ENCODE measurements at regions not wholly inside any gene's neighbourhood (a gene's known extent, or its start where the extent isn't known, plus 50 kb on each side); places are given as distances from the start of the nearest gene placed in this dataset.

- Histone ChIP-seq H3K4me1 (ENCODE audit: low read depth, poor library complexity, severe bottlenecking) (no peaks in the 10 kb centered on the region), H4K20me1 (ENCODE audit: insufficient read depth) (no peaks in the 10 kb centered on the region), H3K27ac (no peak overlapping the region), H3K4me2 (no peak overlapping the region), H3K9ac (no peak overlapping the region), H3K36me3 (ENCODE audit: insufficient read depth) (no peaks in the 10 kb centered on the region), H3K79me2 (ENCODE audit: insufficient read depth, low read depth) (no peaks in the 10 kb centered on the region), H2AFZ (ENCODE audit: low read depth) (no peak overlapping the region), H3K27me3 (ENCODE audit: insufficient read depth, low read depth) (no peaks in the 10 kb centered on the region), H3K4me3 (IDR thresholded peaks at IDR 0.05; ENCODE audit: insufficient read depth, low read depth, low read length) (no peak overlapping the region)
- no peak for TF ChIP-seq CTCF (conservative IDR thresholded peaks at IDR 0.05; ENCODE audit: low read depth, low read length)
Measured at GRCh38 chr9:13750639-13751038, 471.1 kb upstream of the MPDZ start.

- no peak overlapping the region for H3K4me2 ChIP-seq
- H3K27me3 ChIP-seq (ENCODE audit: insufficient read depth, low read depth) = no peaks in the 10 kb centered on the region
- no peaks in the 10 kb centered on the region for H3K4me1 ChIP-seq (ENCODE audit: low read depth, poor library complexity, severe bottlenecking)
- no peaks in the 10 kb centered on the region for H4K20me1 ChIP-seq (ENCODE audit: insufficient read depth)
- H3K9ac ChIP-seq = no peak overlapping the region
- H3K27ac ChIP-seq = no peak overlapping the region
- no peak for TF ChIP-seq CTCF (conservative IDR thresholded peaks at IDR 0.05; ENCODE audit: low read depth, low read length)
- no peaks in the 10 kb centered on the region for H3K79me2 ChIP-seq (ENCODE audit: insufficient read depth, low read depth)
- H3K36me3 ChIP-seq (ENCODE audit: insufficient read depth) = no peaks in the 10 kb centered on the region
- no peak overlapping the region for H2AFZ ChIP-seq (ENCODE audit: low read depth)
- no peak overlapping the region for H3K4me3 ChIP-seq (IDR thresholded peaks at IDR 0.05; ENCODE audit: insufficient read depth, low read depth, low read length)
Measured at GRCh38 chr9:13750061-13750460, 470.6 kb upstream of the MPDZ start.

- H3K4me3 ChIP-seq (IDR thresholded peaks at IDR 0.05; ENCODE audit: insufficient read depth, low read depth, low read length) = no peak overlapping the region
- no peaks in the 10 kb centered on the region for H3K36me3 ChIP-seq (ENCODE audit: insufficient read depth)
- H3K27ac ChIP-seq = no peak overlapping the region
- no peak overlapping the region for H3K9ac ChIP-seq
- H2AFZ ChIP-seq (ENCODE audit: low read depth) = no peak overlapping the region
- H3K4me1 ChIP-seq (ENCODE audit: low read depth, poor library complexity, severe bottlenecking) = no peaks in the 10 kb centered on the region
- no peaks in the 10 kb centered on the region for H4K20me1 ChIP-seq (ENCODE audit: insufficient read depth)
- no peak overlapping the region for H3K4me2 ChIP-seq
- H3K79me2 ChIP-seq (ENCODE audit: insufficient read depth, low read depth) = no peaks in the 10 kb centered on the region
- TF ChIP-seq CTCF (conservative IDR thresholded peaks at IDR 0.05; ENCODE audit: low read depth, low read length) = no peak
- H3K27me3 ChIP-seq (ENCODE audit: insufficient read depth, low read depth) = no peaks in the 10 kb centered on the region
Measured at GRCh38 chr9:13746876-13747275, 467.4 kb upstream of the MPDZ start.

GRCh38 chr9:13744261-13744901 is 464.9 kb upstream of the MPDZ start:
- Histone ChIP-seq H4K20me1 (ENCODE audit: insufficient read depth) (no peaks in the 10 kb centered on the region), H3K27ac (no peak overlapping the region), H3K4me1 (ENCODE audit: low read depth, poor library complexity, severe bottlenecking) (no peaks in the 10 kb centered on the region), H3K36me3 (ENCODE audit: insufficient read depth) (no peaks in the 10 kb centered on the region), H3K4me3 (IDR thresholded peaks at IDR 0.05; ENCODE audit: insufficient read depth, low read depth, low read length) (no peak overlapping the region), H3K4me2 (no peak overlapping the region), H2AFZ (ENCODE audit: low read depth) (no peak overlapping the region), H3K27me3 (ENCODE audit: insufficient read depth, low read depth) (no peaks in the 10 kb centered on the region), H3K9ac (no peak overlapping the region), H3K79me2 (ENCODE audit: insufficient read depth, low read depth) (no peaks in the 10 kb centered on the region)
- TF ChIP-seq CTCF (conservative IDR thresholded peaks at IDR 0.05; ENCODE audit: low read depth, low read length) = no peak

Data from KMS-11 (cell line).